Kidney epithelial cell (primary cell): ENCODE measurements at regions not wholly inside any gene's neighbourhood (a gene's known extent, or its start where the extent isn't known, plus 50 kb on each side); places are given as distances from the start of the nearest gene placed in this dataset.

Experiments
- DNase-seq: peaks from one replicate; pipeline ENCODE4 v3.0.0-alpha.2; 2010; ENCODE audit warnings: low read depth
- H3K27me3 ChIP-seq: 2 replicates; pipeline ENCODE4 v1.6.0; 2011; ENCODE audit warnings: low read length; ENCODE audit not compliant: control insufficient read depth, insufficient read depth
- H3K36me3 ChIP-seq: 2 replicates; pipeline ENCODE4 v1.5.1; 2011; ENCODE audit warnings: low read length; ENCODE audit not compliant: control insufficient read depth, insufficient read depth
- H3K4me3 ChIP-seq: 2 replicates; pipeline ENCODE4 v1.5.1; 2011; ENCODE audit warnings: low read depth, mild to moderate bottlenecking, control low read depth, low read length
- TF ChIP-seq, protein P1 (sequence below): IDR thresholded peaks from 2 replicates; pipeline ENCODE4 v1.5.1; 2011; ENCODE audit warnings: mild to moderate bottlenecking, moderate library complexity, low read length, control low read depth, inconsistent platforms; ENCODE audit not compliant: insufficient read depth, poor library complexity, severe bottlenecking

DNA sequence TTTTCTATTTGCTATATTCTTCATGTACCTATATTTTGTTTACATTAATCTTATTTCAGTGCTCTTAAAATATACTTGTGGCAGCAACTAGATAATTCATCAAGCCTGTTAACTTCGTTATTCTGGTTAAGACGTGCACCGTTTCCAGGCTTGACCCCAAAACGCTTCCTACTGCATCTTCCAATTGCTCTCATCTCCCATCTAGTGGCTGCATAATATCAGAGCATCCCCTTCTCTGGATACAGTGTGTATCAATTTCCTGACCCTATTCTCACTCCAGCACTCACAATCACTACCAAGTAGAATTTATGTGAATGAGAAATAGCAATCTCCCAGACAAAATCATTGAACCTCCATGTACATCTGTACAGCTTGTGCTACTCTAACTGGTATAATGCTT lies 1280.3 kb upstream of the B3GALT2 start:
- Histone ChIP-seq H3K36me3 (no peaks in the 10 kb centered on the region), H3K27me3 (no peaks in the 10 kb centered on the region), H3K4me3 (no peak overlapping the region)
- TF ChIP-seq, protein P1, sequence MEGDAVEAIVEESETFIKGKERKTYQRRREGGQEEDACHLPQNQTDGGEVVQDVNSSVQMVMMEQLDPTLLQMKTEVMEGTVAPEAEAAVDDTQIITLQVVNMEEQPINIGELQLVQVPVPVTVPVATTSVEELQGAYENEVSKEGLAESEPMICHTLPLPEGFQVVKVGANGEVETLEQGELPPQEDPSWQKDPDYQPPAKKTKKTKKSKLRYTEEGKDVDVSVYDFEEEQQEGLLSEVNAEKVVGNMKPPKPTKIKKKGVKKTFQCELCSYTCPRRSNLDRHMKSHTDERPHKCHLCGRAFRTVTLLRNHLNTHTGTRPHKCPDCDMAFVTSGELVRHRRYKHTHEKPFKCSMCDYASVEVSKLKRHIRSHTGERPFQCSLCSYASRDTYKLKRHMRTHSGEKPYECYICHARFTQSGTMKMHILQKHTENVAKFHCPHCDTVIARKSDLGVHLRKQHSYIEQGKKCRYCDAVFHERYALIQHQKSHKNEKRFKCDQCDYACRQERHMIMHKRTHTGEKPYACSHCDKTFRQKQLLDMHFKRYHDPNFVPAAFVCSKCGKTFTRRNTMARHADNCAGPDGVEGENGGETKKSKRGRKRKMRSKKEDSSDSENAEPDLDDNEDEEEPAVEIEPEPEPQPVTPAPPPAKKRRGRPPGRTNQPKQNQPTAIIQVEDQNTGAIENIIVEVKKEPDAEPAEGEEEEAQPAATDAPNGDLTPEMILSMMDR, result peak; percentile 9
- no peak for DNase-seq

GRCh38 chr1:194447636-194448035 lies 1261.2 kb upstream of the B3GALT2 start:
- no peaks in the 10 kb centered on the region for H3K27me3 ChIP-seq
- no peaks in the 10 kb centered on the region for H3K36me3 ChIP-seq
- TF ChIP-seq, protein P1, result no peak
- H3K4me3 ChIP-seq, result no peak overlapping the region
- DNase-seq, result peak; percentile 4

DNA sequence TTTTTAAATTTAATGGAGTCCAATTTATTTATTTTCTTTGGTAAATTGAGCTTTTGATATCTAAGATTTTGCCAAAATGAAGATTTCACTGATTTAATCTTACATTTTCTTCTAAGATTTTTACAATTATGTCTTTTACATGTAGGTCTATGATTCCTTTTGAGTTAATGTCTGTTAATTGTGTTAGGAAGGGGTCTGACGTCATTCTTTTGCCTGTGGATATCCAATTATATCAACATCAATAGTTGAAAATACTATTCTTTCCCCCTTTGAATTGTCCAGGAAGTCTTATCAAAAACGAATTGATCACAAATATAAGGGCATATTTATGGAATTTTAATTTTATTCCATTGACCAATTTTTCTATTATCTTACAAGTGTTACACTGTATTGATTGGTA lies 1258.8 kb upstream of the B3GALT2 start:
- TF ChIP-seq, protein P1, result no peak
- Histone ChIP-seq H3K36me3 (no peaks in the 10 kb centered on the region), H3K4me3 (no peak overlapping the region), H3K27me3 (no peaks in the 10 kb centered on the region)
- no peak for DNase-seq

DNA sequence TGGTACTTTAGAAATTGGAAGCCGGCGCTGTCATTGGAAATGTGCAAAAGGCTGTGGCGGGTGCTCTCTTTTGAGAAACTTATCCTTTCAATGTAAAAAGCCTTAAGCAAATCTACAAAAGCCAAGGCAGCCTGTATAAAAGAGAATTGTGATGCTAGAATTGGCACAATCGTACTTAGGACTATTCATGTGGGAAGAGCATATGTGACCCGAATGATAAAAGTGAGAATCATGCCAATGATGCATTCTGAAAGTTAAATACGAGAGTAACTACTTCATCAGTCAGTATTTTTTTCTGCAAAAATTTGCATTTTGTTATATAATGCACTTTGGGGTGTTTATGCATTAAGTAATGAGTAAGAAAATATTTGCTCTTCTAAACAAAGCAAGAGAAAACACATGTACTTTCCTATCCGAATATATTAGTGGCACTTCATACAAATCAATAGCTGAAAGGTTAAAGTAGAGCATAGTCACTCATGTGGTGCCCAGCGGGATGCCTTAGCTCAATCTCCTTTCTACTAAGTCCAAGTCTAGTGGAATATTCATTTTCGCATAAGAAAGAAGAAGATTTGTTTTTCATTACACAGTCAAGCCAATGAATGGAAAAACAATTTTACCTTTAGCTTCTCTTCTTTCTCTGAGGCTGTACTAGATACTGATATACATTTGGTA lies 1256.6 kb upstream of the B3GALT2 start:
- H3K4me3 ChIP-seq, result no peak overlapping the region
- no peaks in the 10 kb centered on the region for H3K36me3 ChIP-seq
- no peak for DNase-seq
- TF ChIP-seq, protein P1, result no peak
- no peaks in the 10 kb centered on the region for H3K27me3 ChIP-seq

DNA sequence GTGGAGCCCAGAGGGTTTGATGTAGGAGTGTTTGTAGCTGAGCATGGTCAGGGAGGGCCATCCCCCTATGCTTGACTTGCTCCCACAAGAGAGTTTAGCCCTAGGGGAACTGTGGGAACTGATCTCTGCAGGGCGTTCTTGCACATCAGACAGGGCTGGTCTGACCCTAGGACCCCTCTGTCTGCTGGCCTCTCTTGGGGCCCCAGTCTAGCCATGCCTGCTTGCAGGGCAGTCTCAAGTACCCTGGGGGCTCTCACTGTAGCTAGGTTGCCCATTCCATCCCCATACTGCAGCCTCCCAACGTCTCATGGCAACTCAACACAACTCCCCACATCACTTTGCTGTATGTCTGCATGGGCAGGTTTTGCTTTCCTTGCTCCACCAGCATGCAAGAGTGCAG lies 1250.7 kb upstream of the B3GALT2 start:
- DNase-seq, result no peak
- TF ChIP-seq, protein P1, result no peak
- no peaks in the 10 kb centered on the region for H3K27me3 ChIP-seq
- no peaks in the 10 kb centered on the region for H3K36me3 ChIP-seq
- no peak overlapping the region for H3K4me3 ChIP-seq

DNA sequence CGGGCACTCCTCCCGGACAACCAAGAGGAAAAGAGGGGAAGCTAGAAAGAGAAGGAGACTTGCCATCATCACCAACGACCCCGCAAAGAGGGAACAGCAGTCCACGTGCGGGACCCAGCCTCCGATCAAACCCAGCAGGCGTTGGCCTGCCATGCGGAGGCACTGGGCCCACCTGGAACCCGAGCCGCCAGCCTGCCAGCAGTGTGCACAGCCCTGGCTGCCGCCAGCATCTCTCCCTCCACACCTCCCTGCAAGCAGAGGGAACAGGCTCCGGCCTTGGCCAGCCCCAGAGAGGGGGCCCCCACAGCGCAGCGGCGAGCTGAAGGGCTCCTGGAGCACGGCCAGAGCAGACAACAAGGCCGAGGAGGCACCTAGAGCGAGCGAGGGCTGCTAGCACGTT lies 1244.7 kb upstream of the B3GALT2 start:
- no peak overlapping the region for H3K4me3 ChIP-seq
- no peak for DNase-seq
- H3K27me3 ChIP-seq, result no peaks in the 10 kb centered on the region
- TF ChIP-seq, protein P1, result no peak
- H3K36me3 ChIP-seq, result no peaks in the 10 kb centered on the region
